Adrenal gland (tissue), 5 donors: ENCODE measurements at regions not wholly inside any gene's neighbourhood (a gene's known extent, or its start where the extent isn't known, plus 50 kb on each side); places are given as distances from the start of the nearest gene placed in this dataset.

Source experiments
- CTCF ChIP-seq, 6 experiments: fragments of 450-650 bp in 4 of 6; fragments of 200-600 bp in 2 of 6; sonication (generic) in 1 of 6; IDR thresholded peaks; 1 replicate in 5 of 6; 2 replicates in 1 of 6; pipeline versions ENCODE4 v1.5.1 to v1.8.0; 2016 to 2021; ENCODE audit warnings: antibody characterized with exemption in 6 of 6, mild to moderate bottlenecking in 2 of 6, moderate library complexity in 1 of 6
- POLR2A ChIP-seq, 2 donors: fragments of 450-650 bp; IDR thresholded peaks; one replicate each; pipeline ENCODE4 v1.6.1; 2017; ENCODE audit warnings: antibody characterized with exemption in 2 of 2, mild to moderate bottlenecking in 2 of 2, moderate library complexity in 1 of 2
- donor health status: DM: no; HTN: no; CAD: no.

- peak in 1 of 6 experiments; percentile 24 for TF ChIP-seq CTCF (IDR thresholded peaks at IDR 0.05)
- no peak for TF ChIP-seq POLR2A (IDR thresholded peaks at IDR 0.05)
Measured at GRCh38 chr6:100176311-100176950, 182.4 kb upstream of the MCHR2 start.
